HG02981 (cell line): ENCODE measurements at regions not wholly inside any gene's neighbourhood (a gene's known extent, or its start where the extent isn't known, plus 50 kb on each side); places are given as distances from the start of the nearest gene placed in this dataset.

ENCODE experiments used
- ATAC-seq: cut with Tn5 transposase; IDR thresholded peaks from one replicate; pipeline ENCODE4 v1.9.1; 2021; ENCODE audit warnings: mild to moderate bottlenecking, moderate library complexity; ENCODE audit not compliant: unreplicated experiment

DNA sequence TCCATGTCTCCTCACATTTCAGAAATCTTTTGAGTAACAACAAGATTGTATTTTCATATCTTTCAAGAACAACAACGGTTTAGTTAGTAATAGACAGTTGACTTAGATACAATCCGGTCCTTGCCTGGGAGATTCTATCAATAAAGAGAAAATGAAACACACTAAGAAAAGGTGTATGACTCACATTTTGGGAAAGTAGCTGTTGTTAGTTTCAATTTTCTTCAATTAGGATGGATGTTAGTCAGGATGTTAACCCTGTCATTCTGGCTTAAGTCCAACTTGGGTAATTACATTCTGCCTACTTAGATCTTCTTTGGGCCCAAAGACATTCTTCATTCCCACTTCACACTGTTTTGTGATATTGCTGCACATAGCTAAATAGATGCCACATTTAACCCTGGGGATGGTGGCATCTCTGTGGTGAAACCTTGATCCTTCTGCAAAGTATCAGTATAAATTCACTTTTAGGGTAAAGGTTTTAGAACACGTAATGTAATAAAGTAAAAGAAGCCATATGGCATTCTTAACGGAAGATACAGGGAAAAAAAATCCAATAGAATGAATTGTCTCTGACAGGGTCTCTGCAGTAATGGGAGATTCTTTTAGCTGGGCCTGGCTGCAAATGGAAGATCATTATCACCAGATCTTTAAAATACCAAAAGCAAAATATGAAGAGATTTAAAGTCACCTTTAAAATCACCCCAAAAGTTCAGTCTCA, 365.5 kb downstream of the FIGN start:
- no peak for ATAC-seq

DNA sequence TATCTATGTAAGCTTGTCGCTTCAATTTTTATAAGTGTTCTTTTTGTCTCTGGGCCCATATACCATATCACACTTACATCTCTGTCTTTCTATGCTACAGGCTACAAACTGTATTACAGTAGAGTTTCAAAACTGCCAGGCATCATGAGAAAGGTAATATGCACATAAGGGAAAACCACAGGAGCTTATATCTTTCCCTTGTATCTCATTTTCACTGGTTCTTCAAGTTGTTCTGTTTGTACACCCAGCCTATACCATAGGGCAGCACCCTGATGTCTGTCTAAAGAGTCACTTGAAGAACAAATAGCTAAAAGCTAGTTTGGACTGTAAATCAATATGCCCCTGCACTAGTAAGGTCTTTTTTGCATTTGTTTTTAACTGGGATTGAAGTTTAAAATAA, 366.7 kb downstream of the FIGN start:
- no peak for ATAC-seq

DNA sequence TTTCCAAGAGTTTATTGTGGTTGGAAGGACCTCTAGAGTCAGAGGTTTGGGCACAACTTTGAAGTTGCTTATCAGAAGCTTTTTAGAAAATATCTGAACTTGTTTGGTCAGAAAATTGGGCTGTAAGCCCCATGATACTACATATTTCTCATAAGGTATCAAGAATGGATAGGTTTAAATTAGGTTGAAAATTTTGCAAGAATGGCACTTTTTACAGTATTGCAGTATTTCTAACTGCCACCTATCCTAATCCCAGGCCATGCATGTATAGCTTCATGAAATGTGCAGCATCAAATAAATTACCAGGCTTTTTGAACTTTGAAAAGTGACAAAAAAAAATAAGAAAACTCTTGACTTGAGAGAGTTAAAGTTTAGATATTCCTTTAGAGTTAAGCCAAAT, 367.2 kb downstream of the FIGN start:
- ATAC-seq = no peak

DNA sequence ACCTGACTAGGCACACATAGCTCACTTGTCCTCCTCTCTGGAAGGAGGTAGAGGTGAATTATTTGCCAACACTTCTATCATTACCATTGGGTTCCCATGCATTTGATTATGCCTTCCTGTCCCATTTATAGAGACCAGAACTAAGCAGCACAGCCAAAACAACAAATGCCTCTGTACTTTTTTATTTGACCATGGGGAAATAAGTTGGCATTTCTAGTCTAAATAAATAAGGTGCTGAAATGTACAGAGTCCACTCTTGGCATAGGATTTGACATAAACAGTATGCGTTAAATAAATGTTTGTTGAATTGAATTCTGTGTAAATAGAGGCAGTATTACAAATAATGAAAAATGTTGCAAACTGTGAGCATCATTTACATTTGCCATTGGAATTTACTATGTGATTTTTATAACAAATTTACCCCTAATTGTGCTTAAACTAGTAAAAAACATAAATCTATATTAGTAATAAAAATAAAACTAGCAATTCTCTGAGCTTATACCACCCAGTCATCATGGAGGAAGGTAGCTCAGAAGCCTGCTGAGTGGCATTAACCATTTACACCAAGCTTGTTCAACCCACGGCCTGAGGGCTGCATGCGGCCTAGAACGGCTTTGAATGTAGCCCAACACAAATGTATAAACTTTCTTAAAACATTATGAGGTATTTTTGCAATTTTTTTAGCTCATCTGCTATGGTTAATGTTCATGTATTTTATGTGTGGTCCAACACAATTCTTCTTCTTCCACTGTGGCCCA, 367.8 kb downstream of the FIGN start:
- no peak for ATAC-seq

DNA sequence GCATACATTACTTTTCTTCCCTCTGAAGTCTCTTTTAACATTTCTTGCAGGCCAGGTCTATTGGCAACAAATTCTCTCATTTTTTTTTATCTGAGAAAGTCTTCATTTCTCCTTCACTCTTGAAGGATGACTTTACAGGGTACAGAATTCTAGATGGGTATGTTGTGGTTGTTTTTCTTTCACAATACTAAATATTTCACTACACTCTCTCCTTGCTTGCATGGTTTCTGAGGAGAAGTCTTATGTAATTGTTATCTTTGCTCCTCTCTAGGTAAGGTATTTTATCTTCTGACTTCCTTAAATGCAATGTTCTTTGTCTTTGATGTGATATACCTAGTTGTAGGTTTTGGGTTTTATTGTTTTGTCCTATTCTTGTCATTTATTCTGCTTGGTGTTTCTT, 371.1 kb downstream of the FIGN start:
- ATAC-seq = no peak

DNA sequence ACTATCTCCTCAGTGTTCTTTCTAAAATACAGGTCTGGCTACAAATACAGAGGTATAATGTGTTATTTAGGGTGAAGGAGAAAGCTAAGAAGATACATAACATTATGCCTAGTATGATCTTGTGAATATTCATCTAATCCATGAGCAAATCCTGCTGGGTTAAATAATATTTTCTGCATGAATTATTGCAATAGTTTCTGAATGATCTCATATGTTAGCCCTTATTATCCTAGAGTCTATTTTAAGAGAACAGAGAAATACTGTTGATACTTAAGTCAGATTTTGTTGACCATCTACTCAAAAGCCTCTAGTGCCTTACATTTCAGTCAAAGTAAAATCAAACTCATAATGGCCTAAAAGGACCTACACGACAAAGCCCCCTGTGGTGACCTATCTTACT, 382.3 kb downstream of the FIGN start:
- no peak for ATAC-seq

DNA sequence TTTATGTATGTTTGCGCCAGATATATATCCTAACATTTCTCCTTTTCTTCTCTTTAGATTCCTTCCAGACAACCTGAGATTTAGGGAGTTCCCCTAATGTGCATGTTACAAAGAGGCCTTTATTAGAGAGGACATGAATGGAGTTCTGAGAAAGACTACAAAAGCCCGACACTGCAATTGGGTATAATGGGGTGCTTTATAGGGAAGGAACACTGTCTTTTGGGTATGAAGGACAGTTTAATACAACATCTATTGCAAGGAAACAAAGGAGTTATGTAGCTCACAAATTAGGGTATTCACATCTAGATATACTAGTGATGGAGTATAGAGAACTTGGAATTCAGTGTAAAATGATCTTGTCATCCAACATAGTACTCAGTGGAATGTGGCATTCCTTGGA, 383.8 kb downstream of the FIGN start:
- ATAC-seq = no peak

DNA sequence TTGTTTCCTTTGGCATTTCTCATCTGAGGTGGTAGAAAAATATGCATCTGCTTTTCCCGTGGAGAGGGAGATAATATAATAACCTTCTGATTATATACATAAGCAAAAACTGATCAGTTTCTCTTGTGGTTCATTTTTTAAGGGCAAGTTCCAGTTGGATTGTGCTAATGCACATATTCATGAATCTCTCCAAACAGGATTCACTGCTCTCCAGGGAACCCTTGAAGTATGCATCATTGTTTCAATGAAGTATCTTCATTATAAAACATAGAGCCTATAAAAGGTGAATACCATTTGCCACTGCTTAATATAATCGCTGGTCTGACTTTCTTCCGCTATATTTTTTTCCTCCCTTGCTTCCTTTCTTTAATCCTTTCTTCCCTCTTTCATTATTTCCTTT, 384.7 kb downstream of the FIGN start:
- no peak for ATAC-seq

DNA sequence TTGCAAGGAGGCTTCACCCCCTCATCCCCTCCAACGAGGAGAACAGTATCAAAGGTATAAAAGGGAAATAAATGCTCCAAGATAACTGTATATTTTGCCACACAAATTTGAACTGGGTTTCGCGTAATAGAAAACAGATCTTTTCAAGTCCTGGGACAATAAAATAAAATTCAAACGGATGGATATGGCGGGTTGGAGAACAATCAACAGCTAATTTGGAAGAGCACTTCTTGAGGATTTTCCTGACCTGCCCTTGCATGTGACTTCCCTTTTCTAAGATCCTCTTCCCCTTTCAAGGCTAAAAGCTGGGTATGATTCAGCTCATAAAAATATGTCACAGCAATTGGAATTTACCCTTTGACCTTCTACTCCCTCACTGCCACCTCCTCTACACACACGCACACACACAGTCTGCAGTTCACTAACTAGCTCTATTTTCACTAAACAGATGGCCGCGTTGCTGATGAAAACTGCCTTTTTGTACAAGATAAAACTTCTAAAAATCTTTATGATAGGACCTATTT, 386.9 kb downstream of the FIGN start:
- no peak for ATAC-seq

DNA sequence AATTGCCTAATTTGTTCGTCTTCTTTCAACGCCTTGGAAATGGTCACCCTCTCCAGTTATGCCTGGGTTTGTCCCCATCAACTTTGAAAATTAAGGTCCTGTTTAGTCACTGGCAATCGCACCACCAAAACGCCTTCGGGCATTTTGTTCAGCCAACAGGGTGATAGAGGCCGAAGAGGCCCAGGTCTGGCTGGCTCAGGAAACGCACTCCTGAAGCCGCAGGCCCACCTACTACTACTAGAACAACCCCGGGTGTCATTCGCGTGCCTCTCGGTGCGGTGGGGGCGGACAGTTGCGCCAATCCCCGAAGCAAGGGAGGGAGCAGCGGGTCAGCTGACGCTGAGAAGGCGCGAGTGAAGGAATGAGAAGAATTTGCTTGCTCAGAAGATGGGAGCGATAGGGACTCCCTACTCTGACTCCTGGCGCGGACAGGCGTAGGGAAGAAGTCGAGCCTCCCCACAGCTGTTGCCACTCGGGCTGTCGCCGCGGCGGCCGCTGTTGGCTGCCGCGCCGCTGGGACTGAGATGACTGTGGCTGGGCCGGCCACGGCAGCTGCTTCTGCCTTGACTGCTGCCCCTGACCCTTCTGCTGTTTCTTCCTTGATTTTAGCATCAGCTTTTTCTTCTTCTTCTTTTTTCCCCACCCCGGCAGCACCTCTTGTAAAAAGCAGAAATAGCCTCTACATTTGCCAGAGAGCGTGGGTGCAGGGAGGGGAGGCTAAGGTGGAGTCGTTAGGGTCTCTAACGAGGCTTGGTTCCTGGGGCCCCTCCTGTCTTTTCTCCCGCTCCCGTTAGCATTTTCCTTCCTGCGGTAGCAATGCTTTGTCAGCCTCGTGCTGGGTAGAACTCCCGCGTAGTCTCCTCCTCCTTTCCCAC, 387.6 kb downstream of the FIGN start:
- ATAC-seq = no peak

DNA sequence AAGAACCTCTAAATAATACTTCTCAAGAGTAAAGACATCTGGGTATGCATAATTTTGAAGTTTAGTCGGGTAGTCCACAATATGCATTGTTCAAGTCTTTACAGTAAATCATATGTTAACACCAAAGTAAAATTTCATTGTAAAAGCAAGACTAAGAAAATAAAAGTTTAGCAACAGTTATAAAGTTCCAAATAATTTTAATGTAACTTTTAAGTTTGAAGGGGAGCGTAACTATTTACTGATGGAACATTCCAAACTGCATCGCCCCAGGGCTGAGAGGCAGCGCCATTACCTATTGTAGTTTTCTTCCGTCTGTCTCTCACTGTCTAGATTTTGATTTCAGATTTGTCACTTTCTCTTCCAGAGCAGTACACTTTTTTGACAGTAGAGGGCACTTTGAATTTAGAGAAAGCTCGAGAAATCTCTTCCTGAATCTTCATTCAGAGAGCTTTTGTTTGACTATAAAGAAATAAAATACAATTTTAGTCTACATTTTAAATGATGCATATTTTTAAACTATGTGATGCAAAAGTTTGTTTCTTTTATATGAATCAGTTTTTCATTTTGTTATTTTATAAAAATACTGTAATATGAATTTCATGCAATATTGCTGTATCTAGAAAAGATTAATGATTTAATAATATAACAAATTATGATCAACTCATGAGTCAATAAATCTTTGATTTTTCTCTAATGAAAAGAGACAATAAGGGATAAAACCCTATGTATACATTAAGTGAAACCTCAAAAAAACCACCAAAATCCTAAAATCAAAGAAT, 389.8 kb downstream of the FIGN start:
- ATAC-seq = peak; percentile 61

DNA sequence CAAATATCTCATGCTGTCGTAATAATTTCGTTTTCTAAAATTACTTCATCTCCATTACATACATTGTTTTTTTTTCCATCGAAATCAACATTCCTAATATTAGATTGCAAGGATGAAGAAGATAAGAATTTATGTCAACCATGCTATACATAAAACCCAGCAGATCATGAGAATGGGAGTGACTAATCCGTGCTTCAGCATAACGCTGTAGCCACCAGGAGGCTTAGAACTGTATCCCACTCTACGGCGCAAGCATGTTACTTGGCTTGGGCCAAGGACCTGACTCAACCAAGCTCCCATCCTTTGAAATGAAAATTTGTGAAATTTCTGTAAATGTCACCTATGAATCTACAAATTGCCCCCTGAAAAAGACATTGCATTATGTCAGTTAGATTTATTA, 392.5 kb downstream of the FIGN start:
- ATAC-seq = no peak

DNA sequence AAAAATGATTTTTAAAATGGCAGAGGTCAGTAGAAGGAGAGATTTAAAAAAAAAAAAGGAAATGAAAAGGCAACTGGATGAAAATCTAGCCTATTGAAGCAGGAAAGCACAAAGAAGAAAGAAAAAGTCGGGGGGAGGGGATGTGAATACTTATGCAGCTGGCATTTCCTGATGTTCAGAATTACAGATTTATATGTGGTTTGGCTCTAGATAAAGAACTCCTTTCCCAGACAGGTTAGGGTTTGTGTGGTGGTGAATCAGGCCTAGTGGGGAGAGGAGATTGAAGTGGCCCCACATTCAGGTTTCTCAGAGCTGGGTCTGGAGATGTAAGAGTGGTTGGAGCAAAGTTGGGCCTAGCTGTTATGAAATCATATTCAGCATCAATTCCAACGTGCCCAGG, 394.4 kb downstream of the FIGN start:
- ATAC-seq = no peak

DNA sequence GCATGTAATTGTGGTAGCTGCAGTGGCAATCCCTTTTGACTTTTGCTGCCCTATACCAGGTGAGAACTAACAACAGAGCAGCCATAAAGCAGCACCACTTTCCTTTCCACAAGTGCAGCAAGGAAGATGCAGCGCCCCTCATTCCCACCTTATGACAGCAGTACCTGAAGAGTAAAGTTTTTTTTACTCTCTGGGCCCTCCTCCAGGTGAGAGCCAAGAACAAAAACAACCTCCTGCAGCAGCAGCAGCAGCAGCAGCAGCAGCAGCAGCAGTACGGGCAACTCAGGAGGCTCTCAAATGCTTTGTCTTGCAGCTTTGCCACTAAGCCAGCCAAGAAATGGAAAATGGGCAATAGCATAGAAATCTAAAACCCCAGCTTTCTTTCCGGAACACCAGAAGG, 397.5 kb downstream of the FIGN start:
- ATAC-seq = no peak

DNA sequence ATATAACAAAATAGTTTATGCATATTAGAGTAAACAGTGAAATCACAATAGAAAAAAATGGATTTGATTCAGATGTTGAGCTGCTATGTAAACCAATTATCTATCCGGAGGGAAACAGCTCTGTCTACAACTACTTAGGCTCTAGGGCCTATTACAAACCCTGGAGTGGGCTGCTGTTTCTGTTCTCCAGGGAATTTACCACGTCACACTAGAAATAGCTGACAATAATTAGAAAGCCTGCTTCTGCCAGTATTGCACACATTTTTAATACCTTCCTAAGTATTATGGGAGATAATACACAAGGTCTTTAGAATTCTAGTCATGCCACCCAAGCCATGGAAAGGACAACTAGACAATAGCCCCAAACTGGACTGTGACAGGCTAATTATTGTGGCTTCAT, 411.1 kb downstream of the FIGN start:
- ATAC-seq = no peak

DNA sequence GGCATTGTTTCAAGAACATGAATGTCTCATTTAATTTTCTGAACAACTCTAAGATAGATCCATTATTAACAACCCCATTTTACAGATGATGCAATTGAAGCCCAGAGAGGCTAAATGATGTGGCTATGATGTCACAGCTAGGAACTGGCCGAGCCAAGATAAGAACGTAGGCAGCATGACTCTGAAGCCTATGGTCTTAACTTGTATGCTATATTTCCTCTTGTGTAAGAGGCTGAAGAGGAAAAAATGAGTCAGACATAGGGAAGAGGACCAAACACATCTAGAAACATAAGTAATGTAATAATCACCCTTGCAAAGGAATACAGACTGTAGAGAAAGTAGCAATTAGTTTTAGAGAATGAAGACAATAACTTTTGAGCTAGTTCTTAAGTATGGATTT, 416.8 kb downstream of the FIGN start:
- ATAC-seq = no peak

DNA sequence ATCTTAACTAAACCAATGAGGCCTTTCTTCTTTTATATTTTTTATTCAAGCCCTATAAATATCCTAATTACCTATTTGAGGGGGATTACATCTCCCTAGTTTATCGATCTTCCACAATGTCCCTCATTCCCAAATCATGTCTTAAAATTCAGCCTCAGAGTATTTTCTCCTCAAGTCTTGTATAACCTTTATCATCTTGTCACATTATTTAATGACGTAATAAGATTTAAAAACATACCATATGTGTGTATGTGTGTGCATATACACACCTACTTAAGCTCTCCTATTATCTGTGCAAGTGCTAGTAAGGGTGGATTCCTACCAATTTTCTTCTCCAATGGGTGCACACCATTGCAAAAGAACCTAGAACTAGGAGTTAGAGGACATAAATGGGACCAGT, 421.1 kb downstream of the FIGN start:
- ATAC-seq = no peak

DNA sequence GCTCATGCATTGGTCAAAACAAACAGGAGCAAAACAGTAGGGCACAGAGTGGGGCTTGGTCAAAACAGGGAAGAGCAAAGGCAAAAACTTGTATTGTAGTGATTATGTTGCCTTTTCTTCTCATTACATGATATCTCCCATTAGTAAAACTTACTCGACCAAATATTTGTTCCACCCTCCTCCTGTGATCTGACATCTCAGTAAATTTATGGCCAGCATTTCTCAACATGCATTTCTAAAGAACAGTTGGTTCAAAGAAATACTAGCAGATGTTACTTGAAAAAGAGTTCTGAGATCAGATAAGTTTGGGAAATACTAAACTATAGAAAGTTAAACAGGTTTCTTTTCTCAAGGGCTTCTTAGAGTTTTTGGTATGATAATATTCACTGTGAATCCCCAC, 423.1 kb downstream of the FIGN start:
- ATAC-seq = no peak

DNA sequence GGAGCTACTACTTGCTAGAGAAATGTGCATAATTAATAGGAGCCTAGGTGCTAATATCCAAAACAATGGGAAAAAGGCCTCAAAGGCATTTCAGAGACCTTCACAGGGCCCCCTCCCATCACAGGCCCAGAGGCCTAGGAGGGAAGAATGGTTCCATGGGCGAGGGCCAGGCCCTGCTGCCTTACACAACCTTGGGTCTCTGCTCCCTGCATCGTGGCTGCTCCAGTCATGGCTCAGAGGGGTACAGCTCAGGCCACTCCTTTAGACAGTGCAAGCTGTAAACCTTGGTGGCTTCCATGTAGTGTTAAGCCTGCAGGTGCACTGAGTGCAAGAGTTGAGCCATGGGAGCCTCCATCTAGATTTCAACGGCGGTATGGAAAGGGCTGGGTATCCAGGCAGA, 429.2 kb downstream of the FIGN start:
- no peak for ATAC-seq

DNA sequence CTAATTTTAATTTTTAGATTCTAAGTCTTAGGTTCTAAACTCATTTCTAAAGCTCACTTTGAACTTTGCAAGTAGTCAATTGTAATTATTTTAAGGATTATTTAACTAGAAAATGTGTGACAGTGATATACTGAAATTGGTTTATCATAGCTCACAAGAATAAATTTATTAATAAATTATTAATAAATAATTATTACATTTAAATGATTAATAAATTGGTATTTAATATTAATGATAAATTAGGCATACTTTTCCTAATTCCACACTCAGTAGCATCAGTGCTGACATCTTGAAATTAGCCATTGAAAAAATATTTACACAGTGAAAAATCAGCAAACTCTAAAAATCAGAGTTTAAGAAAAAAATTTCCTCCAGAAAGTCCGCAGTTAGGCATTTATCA, 433.7 kb downstream of the FIGN start:
- ATAC-seq = no peak

DNA sequence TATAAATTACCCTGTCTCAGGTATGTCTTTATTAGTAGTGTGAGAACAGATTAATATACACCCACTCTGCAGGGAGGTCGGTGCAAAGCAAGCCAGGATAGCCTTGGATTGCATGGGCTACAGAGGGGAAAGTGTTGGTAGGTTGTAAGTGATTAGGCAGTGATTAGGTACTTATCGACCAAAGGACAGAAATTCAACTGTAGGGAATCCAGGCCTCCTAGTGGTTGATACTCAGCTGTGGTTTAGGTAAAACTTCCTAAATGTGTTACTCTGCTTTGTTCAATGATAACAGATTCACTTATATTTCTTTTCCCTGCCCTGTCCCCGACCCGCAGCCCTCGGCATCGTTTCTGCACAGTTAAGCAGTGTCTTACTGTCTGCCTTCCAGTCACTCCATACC, 444.0 kb downstream of the FIGN start:
- no peak for ATAC-seq
